Glomerular endothelial cell (primary cell): ENCODE measurements at regions not wholly inside any gene's neighbourhood (a gene's known extent, or its start where the extent isn't known, plus 50 kb on each side); places are given as distances from the start of the nearest gene placed in this dataset.

Experiments
- DNase-seq: peaks from one replicate; pipeline ENCODE4 v3.0.0-alpha.2; 2011; ENCODE audit warnings: low read depth, low spot score; ENCODE audit errors: extremely low read depth

- DNase-seq: no peak
These were observed 328.9 kb downstream of the LTN1 start for GRCh38 chr21:28663754-28664153.

DNA sequence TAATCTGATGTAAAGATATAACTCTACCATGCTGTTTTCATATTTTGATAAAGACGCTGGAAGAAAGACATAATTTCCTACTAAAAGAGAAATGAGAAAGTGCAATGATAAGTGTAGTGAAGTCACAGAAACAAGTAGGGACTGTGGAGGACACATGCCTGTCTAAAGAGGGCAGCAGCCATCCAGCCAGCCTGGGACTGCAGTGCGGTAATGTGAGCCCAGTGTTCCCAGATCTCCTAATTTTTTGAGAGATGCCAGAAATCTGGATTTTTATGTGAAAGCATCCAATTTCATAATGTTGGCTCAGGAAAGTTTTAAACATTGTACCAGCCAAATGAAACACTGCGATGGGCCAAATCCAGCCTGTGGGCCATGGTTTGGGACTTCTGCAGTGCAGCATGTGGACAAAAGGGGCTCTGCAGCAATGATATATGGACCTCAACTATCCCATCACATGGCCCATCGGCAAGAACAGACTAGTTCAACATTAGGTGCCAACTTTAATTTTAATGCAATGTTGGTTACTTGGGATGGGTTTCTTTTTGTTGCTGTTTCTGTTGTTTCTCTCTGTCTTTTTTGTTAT, 329.5 kb downstream of the LTN1 start:
- no peak for DNase-seq

DNA sequence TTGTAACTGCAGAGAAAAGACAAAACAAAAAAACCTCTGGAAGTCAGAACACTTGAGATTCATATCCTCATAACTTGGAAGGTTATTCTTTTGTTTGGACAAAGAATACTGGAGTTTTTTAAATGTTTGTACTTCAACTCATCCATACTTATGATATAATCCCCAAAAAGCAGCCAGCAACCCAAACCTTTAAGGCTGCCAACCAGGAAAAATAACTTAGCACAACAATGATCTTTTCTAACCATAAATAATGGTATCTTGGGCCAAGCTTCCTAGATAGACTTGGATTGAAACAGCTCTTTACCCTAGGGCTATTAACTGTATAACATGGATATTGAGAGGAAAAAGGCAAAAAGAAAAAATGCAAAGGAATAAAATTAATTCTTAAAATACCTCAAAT, 335.1 kb downstream of the LTN1 start:
- no peak for DNase-seq

- DNase-seq: no peak
These were observed 337.2 kb downstream of the LTN1 start for GRCh38 chr21:28655471-28655870.

- DNase-seq: no peak
These were observed 338.3 kb downstream of the LTN1 start for GRCh38 chr21:28654406-28654805.

GRCh38 chr21:28644762-28645161, 347.9 kb downstream of the LTN1 start:
- no peak for DNase-seq

DNA sequence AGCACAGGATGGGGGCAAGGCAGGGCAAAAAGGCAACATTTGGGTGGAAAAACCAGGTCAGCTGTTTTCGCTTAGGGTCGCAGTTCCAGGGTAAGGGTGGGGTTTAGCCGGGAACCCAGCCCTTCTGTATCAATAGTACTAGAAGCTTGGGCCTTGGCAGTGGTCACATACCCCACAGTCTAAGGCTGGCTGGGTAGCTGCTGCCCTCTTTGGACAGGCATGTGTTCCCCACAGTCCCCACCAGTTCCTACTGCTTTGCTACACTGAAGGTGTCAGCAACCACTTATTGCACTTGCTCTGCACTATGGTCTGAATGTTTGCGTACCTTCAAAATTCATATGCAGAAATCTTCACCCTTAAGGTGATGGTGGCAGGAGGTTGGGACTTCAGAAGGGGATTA, 349.8 kb downstream of the LTN1 start:
- DNase-seq: no peak

DNA sequence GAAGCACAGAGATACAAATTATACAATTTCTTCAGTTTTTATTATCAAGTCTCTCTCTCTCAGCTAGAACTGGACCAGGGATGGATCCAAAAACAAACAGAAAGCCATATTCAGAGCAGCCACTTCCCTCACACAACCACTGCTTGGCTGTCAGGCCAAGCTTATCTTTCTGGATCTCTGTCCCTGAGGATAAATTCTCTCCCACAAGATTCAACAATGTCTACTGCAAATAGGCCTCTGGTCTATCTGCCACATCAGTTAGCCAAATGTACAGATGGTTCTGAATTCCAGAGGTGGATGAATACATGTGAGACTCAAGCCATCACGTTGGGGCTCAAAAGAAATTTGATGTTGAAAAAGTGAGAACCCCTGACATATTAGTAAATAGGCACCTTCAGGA, 350.9 kb downstream of the LTN1 start:
- no peak for DNase-seq

GRCh38 chr21:28640326-28640725, 352.4 kb downstream of the LTN1 start:
- no peak for DNase-seq

GRCh38 chr21:28639737-28640136, 352.9 kb downstream of the LTN1 start:
- no peak for DNase-seq

- peak; percentile 94 for DNase-seq
These were observed 355.7 kb downstream of the LTN1 start for GRCh38 chr21:28636752-28637691.

GRCh38 chr21:28635541-28635940, 357.1 kb downstream of the LTN1 start:
- DNase-seq: no peak

- peak; percentile 96 for DNase-seq
These were observed 358.7 kb downstream of the LTN1 start for GRCh38 chr21:28633839-28634555.

DNA sequence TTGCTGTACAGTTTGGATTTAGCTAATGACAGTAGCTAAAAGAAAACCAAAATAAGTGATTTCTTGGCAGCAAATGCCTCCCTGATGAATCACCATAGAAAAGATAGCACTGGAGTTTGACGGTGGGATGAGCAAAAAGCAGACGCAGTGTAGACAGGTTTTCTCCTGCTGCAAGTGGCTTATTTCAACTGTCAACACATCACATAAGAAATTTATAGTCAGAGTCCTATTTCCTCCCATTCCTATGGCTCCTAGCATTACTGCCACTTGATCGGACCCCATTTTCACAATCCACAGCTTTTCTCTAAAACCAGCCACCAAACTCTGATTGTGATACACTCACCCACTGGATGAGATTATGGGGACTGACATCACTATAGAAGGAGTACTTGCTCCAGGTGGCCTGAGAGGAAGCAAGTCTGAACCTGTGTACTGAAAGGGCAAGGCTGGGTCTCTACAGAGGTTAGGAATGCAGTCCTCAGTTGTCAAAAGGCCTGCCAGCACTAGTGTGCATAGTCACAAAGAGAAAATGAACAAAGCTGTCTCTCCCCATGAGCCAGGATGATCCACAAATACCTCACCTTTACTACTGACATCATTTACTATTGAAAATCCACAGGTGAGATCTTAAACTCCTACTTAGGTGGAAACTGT, 359.8 kb downstream of the LTN1 start:
- DNase-seq: peak; percentile 18

DNA sequence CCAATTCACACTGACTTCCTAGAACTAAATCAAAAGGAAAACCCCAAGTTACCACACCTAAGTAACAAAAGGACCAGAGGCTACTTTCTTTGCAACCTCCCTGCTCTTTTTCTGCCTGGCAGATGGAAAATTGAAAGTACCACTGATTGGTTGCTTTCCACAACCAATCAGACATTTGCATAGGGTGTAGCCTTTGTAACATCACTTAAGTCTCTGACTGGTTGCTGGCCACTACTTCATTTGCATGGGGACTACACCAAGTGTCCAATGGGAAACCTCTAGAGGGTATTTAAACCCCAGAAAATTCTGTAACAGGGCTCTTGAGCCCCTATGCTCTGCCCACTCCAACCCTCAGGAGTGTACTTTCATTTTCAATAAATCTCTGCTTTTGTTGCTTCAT, 365.0 kb downstream of the LTN1 start:
- DNase-seq: no peak

GRCh38 chr21:28627261-28627660, 365.4 kb downstream of the LTN1 start:
- no peak for DNase-seq

GRCh38 chr21:28624626-28625025, 368.1 kb downstream of the LTN1 start:
- DNase-seq: no peak

GRCh38 chr21:28617300-28617699, 375.4 kb downstream of the LTN1 start:
- DNase-seq: no peak

DNA sequence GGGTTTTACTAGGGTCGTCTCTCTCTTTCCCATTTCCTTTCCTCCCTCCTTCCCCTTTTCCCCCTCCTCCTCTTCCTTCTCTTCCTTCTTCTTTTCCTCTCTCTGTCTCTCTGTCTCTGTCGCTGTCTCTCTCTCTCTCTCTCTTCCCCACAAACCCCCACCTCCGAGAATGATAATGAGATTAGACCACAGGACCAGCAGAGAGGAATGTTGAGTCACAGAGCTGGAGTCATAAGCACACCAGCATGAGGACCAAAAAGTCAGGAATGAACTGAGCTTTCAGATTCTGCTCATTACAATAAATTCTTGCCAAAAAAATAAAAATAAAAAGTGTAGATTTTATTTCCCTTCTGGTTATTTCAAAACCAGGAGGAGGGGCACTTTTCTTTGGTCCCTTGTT, 377.4 kb downstream of the LTN1 start:
- DNase-seq: no peak

GRCh38 chr21:28614791-28615190, 377.9 kb downstream of the LTN1 start:
- DNase-seq: no peak

- no peak for DNase-seq
These were observed 384.0 kb downstream of the LTN1 start for GRCh38 chr21:28608646-28609045.
